Muscle of leg (tissue), 3 donors: ENCODE measurements at regions not wholly inside any gene's neighbourhood (a gene's known extent, or its start where the extent isn't known, plus 50 kb on each side); places are given as distances from the start of the nearest gene placed in this dataset.

Source experiments
- DNase-seq: peaks from one replicate; pipeline ENCODE4 v3.0.0; 2013
- H3K27ac ChIP-seq: one replicate; pipeline ENCODE4 v1.5.1; 2013; ENCODE audit warnings: mild to moderate bottlenecking, low read length, control low read depth
- H3K27me3 ChIP-seq: one replicate; pipeline ENCODE4 v1.6.1; 2013; ENCODE audit warnings: low read length; ENCODE audit not compliant: control insufficient read depth, insufficient read depth
- H3K36me3 ChIP-seq: one replicate; pipeline ENCODE4 v1.6.1; 2013; ENCODE audit warnings: low read length; ENCODE audit not compliant: control insufficient read depth, insufficient read depth
- H3K4me1 ChIP-seq: one replicate; pipeline ENCODE4 v1.6.1; 2013; ENCODE audit warnings: low read length; ENCODE audit not compliant: control insufficient read depth, insufficient read depth
- H3K4me3 ChIP-seq: one replicate; pipeline ENCODE4 v1.5.1; 2013; ENCODE audit warnings: low read length, control low read depth
- H3K9me3 ChIP-seq: replicated peaks from 2 replicates; pipeline ENCODE4 v1.6.1; 2013; ENCODE audit warnings: low read depth, low read length; ENCODE audit not compliant: control insufficient read depth
- WGBS: methylation state at CpG from one replicate; pipeline ENCODE4 v1.1.5; 2013; ENCODE audit warnings: missing lambda C conversion rate; ENCODE audit not compliant: insufficient coverage; 5-methylcytosine and 5-hydroxymethylcytosine counted together

- Histone ChIP-seq H3K4me1 (no peaks in the 10 kb centered on the region), H3K4me3 (no peak overlapping the region), H3K27ac (no peak overlapping the region), H3K27me3 (no peaks in the 10 kb centered on the region), H3K9me3 (no peaks in the 10 kb centered on the region), H3K36me3 (no peaks in the 10 kb centered on the region)
- DNase-seq = no peak
- 94% methylated on average over 3 of the region's 3 CpGs for WGBS
These were observed 94.9 kb upstream of the SKAP2 start for GRCh38 chr7:26959290-26959689.

- no peak for DNase-seq
- no peaks in the 10 kb centered on the region for H3K36me3 ChIP-seq
- H3K27ac ChIP-seq = no peak overlapping the region
- no peak overlapping the region for H3K4me3 ChIP-seq
- H3K9me3 ChIP-seq = no peaks in the 10 kb centered on the region
- no peaks in the 10 kb centered on the region for H3K27me3 ChIP-seq
- no CpG with 5 or more reads among the region's 5 CpGs for WGBS
- no peaks in the 10 kb centered on the region for H3K4me1 ChIP-seq
These were observed 94.4 kb upstream of the SKAP2 start for GRCh38 chr7:26958834-26959233.

GRCh38 chr7:26955516-26955915 is 91.1 kb upstream of the SKAP2 start:
- Histone ChIP-seq H3K4me1 (no peaks in the 10 kb centered on the region), H3K27me3 (no peaks in the 10 kb centered on the region), H3K9me3 (no peaks in the 10 kb centered on the region), H3K36me3 (no peaks in the 10 kb centered on the region), H3K27ac (no peak overlapping the region), H3K4me3 (no peak overlapping the region)
- WGBS = no CpG with 5 or more reads among the region's 2 CpGs
- DNase-seq = no peak

- Histone ChIP-seq H3K4me3 (no peak overlapping the region), H3K9me3 (no peaks in the 10 kb centered on the region), H3K27ac (no peak overlapping the region), H3K4me1 (no peaks in the 10 kb centered on the region), H3K36me3 (no peaks in the 10 kb centered on the region), H3K27me3 (no peaks in the 10 kb centered on the region)
- WGBS = no CpG with 5 or more reads among the region's 4 CpGs
- DNase-seq = no peak
These were observed 90.6 kb upstream of the SKAP2 start for GRCh38 chr7:26954951-26955350.

GRCh38 chr7:26951407-26951950 is 87.1 kb upstream of the SKAP2 start:
- no CpG with 5 or more reads among the region's 4 CpGs for WGBS
- no peak overlapping the region for H3K27ac ChIP-seq
- H3K36me3 ChIP-seq = no peaks in the 10 kb centered on the region
- H3K27me3 ChIP-seq = no peaks in the 10 kb centered on the region
- H3K4me3 ChIP-seq = no peak overlapping the region
- H3K4me1 ChIP-seq = no peaks in the 10 kb centered on the region
- H3K9me3 ChIP-seq = no peaks in the 10 kb centered on the region
- no peak for DNase-seq

- no peaks in the 10 kb centered on the region for H3K36me3 ChIP-seq
- no CpG with 5 or more reads among the region's 2 CpGs for WGBS
- no peak for DNase-seq
- H3K27me3 ChIP-seq = no peaks in the 10 kb centered on the region
- no peak overlapping the region for H3K27ac ChIP-seq
- H3K9me3 ChIP-seq = no peaks in the 10 kb centered on the region
- no peak overlapping the region for H3K4me3 ChIP-seq
- H3K4me1 ChIP-seq = no peaks in the 10 kb centered on the region
These were observed 86.5 kb upstream of the SKAP2 start for GRCh38 chr7:26950889-26951288.

- Histone ChIP-seq H3K9me3 (no peaks in the 10 kb centered on the region), H3K4me3 (no peak overlapping the region), H3K4me1 (no peaks in the 10 kb centered on the region), H3K27ac (no peak overlapping the region), H3K36me3 (no peaks in the 10 kb centered on the region), H3K27me3 (no peaks in the 10 kb centered on the region)
- WGBS = no CpG with 5 or more reads among the region's 1 CpG
- DNase-seq = no peak
These were observed 84.9 kb upstream of the SKAP2 start for GRCh38 chr7:26949319-26949718.

- no peaks in the 10 kb centered on the region for H3K9me3 ChIP-seq
- no peak for DNase-seq
- no peaks in the 10 kb centered on the region for H3K27me3 ChIP-seq
- WGBS = no CpG with 5 or more reads among the region's 1 CpG
- no peak overlapping the region for H3K4me3 ChIP-seq
- no peak overlapping the region for H3K27ac ChIP-seq
- H3K36me3 ChIP-seq = no peaks in the 10 kb centered on the region
- H3K4me1 ChIP-seq = no peaks in the 10 kb centered on the region
These were observed 84.3 kb upstream of the SKAP2 start for GRCh38 chr7:26948617-26949118.

- Histone ChIP-seq H3K27me3 (no peaks in the 10 kb centered on the region), H3K27ac (no peak overlapping the region), H3K9me3 (no peaks in the 10 kb centered on the region), H3K4me3 (no peak overlapping the region), H3K4me1 (no peaks in the 10 kb centered on the region), H3K36me3 (no peaks in the 10 kb centered on the region)
- WGBS = no CpG with 5 or more reads among the region's 4 CpGs
- DNase-seq = peak; percentile 16
These were observed 80.3 kb upstream of the SKAP2 start for GRCh38 chr7:26944501-26945358.

GRCh38 chr7:26937939-26938623 is 73.7 kb upstream of the SKAP2 start:
- Histone ChIP-seq H3K36me3 (no peaks in the 10 kb centered on the region), H3K4me1 (no peaks in the 10 kb centered on the region), H3K27me3 (no peaks in the 10 kb centered on the region), H3K9me3 (no peaks in the 10 kb centered on the region), H3K4me3 (no peak overlapping the region), H3K27ac (no peak overlapping the region)
- no CpG with 5 or more reads among the region's 1 CpG for WGBS
- DNase-seq = peak; percentile 55
